HFFc6 (cell line): ENCODE measurements at regions not wholly inside any gene's neighbourhood (a gene's known extent, or its start where the extent isn't known, plus 50 kb on each side); places are given as distances from the start of the nearest gene placed in this dataset.

ENCODE experiments used
- DNase-seq: peaks from one replicate; pipeline ENCODE4 v3.0.0-alpha.2; 2018
- H3K27ac Mint-ChIP-seq: 2 replicates; pipeline ENCODE4 v1.8.0; 2020; ENCODE audit warnings: mild to moderate bottlenecking, mixed read lengths
- H3K27me3 Mint-ChIP-seq: 2 replicates; pipeline ENCODE4 v1.8.0; 2021; ENCODE audit warnings: mild to moderate bottlenecking, moderate library complexity, mixed read lengths; ENCODE audit not compliant: insufficient read depth
- H3K36me3 Mint-ChIP-seq: 2 replicates; pipeline ENCODE4 v1.8.0; 2021; ENCODE audit warnings: low read depth, mixed read lengths
- H3K4me1 Mint-ChIP-seq: 2 replicates; pipeline ENCODE4 v1.8.0; 2020; ENCODE audit warnings: low read depth, mixed read lengths
- H3K4me3 Mint-ChIP-seq: 2 replicates; pipeline ENCODE4 v1.8.0; 2020; ENCODE audit warnings: mild to moderate bottlenecking, moderate library complexity, mixed read lengths
- H3K9me3 Mint-ChIP-seq: 2 replicates; pipeline ENCODE4 v1.8.0; 2020; ENCODE audit warnings: mild to moderate bottlenecking, mixed read lengths
- TF ChIP-seq, protein P1 (sequence below): fragments of 200-600 bp; sonication (generic); IDR thresholded peaks from 2 replicates; pipeline ENCODE4 v1.5.0; 2021; ENCODE audit warnings: antibody characterized with exemption, mild to moderate bottlenecking

DNA sequence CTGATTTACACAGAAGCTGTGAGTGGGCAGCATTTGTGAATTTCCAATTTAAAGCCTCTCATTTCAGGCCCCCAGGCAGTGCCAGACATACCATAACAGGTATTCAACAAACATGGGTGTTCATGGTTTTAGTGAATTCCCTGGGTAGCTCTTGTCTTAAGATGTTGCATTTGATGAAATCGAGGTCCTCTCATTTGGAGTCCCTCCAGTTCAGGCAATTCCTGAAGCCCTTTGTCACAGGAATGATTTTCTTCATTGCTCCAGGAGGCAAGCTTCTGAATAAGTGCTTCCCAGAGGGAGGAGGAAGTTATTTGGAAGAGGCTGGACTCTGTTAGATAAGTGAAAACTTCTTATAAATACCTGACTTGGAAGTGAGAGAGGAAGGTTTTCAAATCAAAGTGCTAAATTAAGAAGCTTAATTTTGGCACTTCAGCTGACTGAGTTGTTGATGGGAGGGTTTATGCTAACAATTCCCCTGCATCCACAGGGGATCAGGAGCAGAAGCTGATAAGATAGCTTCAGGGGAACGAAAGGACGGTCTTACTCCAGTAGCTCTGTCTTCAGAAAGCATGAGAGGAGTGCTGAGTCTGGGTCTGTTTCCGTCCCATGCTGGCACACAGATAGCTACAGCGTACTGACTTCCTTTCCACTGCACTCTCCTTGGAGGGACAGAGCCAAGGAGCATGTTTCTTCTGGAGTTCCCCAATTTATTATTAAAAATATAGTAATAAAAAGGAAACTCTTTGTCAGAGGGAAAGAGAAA, 543.1 kb downstream of the GBA3 start:
- H3K36me3 Mint-ChIP-seq, result no peaks in the 10 kb centered on the region
- TF ChIP-seq, protein P1, sequence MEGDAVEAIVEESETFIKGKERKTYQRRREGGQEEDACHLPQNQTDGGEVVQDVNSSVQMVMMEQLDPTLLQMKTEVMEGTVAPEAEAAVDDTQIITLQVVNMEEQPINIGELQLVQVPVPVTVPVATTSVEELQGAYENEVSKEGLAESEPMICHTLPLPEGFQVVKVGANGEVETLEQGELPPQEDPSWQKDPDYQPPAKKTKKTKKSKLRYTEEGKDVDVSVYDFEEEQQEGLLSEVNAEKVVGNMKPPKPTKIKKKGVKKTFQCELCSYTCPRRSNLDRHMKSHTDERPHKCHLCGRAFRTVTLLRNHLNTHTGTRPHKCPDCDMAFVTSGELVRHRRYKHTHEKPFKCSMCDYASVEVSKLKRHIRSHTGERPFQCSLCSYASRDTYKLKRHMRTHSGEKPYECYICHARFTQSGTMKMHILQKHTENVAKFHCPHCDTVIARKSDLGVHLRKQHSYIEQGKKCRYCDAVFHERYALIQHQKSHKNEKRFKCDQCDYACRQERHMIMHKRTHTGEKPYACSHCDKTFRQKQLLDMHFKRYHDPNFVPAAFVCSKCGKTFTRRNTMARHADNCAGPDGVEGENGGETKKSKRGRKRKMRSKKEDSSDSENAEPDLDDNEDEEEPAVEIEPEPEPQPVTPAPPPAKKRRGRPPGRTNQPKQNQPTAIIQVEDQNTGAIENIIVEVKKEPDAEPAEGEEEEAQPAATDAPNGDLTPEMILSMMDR, result no peak
- H3K4me1 Mint-ChIP-seq, result no peaks in the 10 kb centered on the region
- no peak overlapping the region for H3K4me3 Mint-ChIP-seq
- H3K27ac Mint-ChIP-seq, result no peak overlapping the region
- H3K27me3 Mint-ChIP-seq, result no peaks in the 10 kb centered on the region
- no peak for DNase-seq
- H3K9me3 Mint-ChIP-seq, result peaks cover 38% of the 10 kb centered on the region

DNA sequence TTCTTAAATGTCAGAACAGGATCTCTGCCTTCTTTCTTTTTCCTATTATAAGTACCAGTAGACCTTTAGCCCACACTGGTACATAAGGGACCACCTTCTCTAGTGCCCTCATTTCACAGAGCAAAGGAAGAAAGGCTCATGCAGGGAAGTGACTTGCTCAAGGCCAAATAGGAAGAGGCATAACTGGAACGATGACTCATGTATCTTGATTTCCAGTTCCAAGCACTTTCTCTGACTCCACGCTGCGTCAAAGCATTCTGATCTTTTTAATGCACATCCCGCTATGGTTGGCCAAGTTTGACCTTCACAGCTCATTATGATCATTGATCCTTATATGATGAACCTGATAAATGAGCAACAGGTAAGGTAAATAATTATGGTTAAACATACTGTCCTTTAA, 542.0 kb downstream of the GBA3 start:
- H3K9me3 Mint-ChIP-seq, result peaks cover 38% of the 10 kb centered on the region
- H3K4me3 Mint-ChIP-seq, result no peak overlapping the region
- no peak overlapping the region for H3K27ac Mint-ChIP-seq
- no peaks in the 10 kb centered on the region for H3K4me1 Mint-ChIP-seq
- TF ChIP-seq, protein P1, result no peak
- no peaks in the 10 kb centered on the region for H3K27me3 Mint-ChIP-seq
- DNase-seq, result no peak
- H3K36me3 Mint-ChIP-seq, result no peaks in the 10 kb centered on the region

DNA sequence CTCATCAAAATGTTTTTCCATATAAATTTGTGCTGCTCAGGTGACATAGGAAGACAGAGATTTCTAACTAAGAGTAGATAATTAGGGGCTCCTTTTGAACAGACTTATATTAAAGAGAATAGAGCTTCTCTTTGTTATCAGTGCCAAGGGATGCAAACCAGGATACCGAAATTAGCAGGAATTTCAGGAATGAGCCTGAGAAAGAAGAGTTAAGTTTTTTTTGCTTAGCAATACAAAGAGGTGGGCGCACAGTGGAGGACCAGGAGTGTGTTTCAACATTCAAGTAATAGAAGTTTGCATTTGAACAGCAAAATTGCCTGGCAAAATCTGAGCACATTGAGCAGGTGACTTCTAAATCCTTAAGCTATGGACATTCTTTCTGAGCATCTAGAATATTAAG, 541.3 kb downstream of the GBA3 start:
- H3K27ac Mint-ChIP-seq, result no peak overlapping the region
- H3K4me1 Mint-ChIP-seq, result no peaks in the 10 kb centered on the region
- no peak for DNase-seq
- no peaks in the 10 kb centered on the region for H3K27me3 Mint-ChIP-seq
- TF ChIP-seq, protein P1, result no peak
- H3K9me3 Mint-ChIP-seq, result peaks cover 34% of the 10 kb centered on the region
- H3K36me3 Mint-ChIP-seq, result no peaks in the 10 kb centered on the region
- H3K4me3 Mint-ChIP-seq, result no peak overlapping the region

DNA sequence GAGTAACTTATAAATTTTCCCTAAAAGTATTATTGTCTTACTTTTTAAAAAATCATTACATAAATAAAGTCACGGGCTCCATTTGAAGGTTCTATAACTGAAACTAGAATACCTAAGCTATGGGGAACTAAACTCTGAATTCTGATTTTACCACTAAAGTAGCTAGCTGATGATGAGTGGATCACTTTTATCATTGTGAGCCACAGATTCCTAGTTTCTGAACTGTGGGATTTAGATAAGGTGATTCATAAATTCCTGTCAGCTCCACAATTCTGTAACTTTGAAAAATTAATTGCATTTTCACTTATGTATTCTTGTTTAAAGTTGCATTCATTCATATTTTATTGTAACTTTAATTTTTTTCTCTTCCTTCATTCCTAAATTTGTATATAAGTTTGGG, 540.9 kb downstream of the GBA3 start:
- Mint-ChIP-seq H3K27ac (no peak overlapping the region), H3K36me3 (no peaks in the 10 kb centered on the region), H3K4me1 (no peaks in the 10 kb centered on the region), H3K9me3 (peaks cover 31% of the 10 kb centered on the region), H3K27me3 (no peaks in the 10 kb centered on the region), H3K4me3 (no peak overlapping the region)
- TF ChIP-seq, protein P1, result no peak
- no peak for DNase-seq

DNA sequence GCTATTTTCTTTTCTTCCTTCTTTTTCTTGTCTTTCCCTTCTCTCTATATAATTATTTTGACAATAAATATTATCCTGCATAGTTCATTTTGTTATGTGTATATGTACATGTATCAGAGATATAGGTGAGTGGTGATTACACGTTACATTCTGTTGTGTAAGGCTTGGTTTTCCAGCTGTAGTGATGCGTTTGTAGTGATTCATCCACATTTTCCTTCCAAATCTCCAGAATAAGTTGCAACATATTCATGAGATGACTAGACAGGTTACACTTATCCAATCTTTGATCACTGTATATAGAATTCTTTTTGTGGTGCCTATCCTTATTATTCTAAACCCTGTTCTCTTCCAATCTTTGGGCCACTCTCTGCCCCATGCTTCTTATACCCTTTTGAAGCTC, 540.2 kb downstream of the GBA3 start:
- H3K36me3 Mint-ChIP-seq, result no peaks in the 10 kb centered on the region
- H3K4me1 Mint-ChIP-seq, result no peaks in the 10 kb centered on the region
- H3K27ac Mint-ChIP-seq, result no peak overlapping the region
- peaks cover 31% of the 10 kb centered on the region for H3K9me3 Mint-ChIP-seq
- TF ChIP-seq, protein P1, result no peak
- no peak for DNase-seq
- H3K4me3 Mint-ChIP-seq, result no peak overlapping the region
- H3K27me3 Mint-ChIP-seq, result no peaks in the 10 kb centered on the region
